Right lobe of liver (tissue), 6 donors: ENCODE measurements at regions not wholly inside any gene's neighbourhood (a gene's known extent, or its start where the extent isn't known, plus 50 kb on each side); places are given as distances from the start of the nearest gene placed in this dataset.

Experiments used
- ATAC-seq, 4 donors: fragments of 200-7000 bp; cut with Tn5 transposase; one replicate each; pipeline ENCODE4 v1.9.1; 2020; ENCODE audit warnings: mild to moderate bottlenecking in 4 of 4, moderate library complexity in 4 of 4
- DNase-seq, 3 donors: peaks; one replicate each; pipeline ENCODE4 v3.0.0-alpha.2; 2020
- H3K27ac ChIP-seq, 3 donors: fragments of 200-600 bp; one replicate each; pipeline ENCODE4 v1.8.0; 2022
- H3K27me3 ChIP-seq, 2 donors: fragments of 200-600 bp; one replicate each; pipeline ENCODE4 v1.8.0; 2022
- H3K36me3 ChIP-seq, 4 donors: fragments of 200-600 bp; sonication (generic) in 1 of 4; one replicate each; pipeline versions ENCODE4 v1.5.1 to v1.8.0; 2017 to 2022; ENCODE audit warnings: control low read depth in 1 of 4
- H3K4me1 ChIP-seq, 4 donors: fragments of 200-600 bp; sonication (generic) in 1 of 4; one replicate each; pipeline versions ENCODE4 v1.5.1 to v1.8.0; 2017 to 2022; ENCODE audit warnings: control low read depth in 1 of 4
- H3K4me3 ChIP-seq, 3 donors: fragments of 200-600 bp; one replicate each; pipeline ENCODE4 v1.8.0; 2022
- H3K9me3 ChIP-seq, 4 donors: fragments of 200-600 bp; sonication (generic) in 1 of 4; one replicate each; pipeline versions ENCODE4 v1.5.1 to v1.8.0; 2017 to 2022; ENCODE audit warnings: control low read depth in 1 of 4
- POLR2A ChIP-seq: fragments of 450-650 bp; IDR thresholded peaks from one replicate; pipeline ENCODE4 v1.6.1; 2017; ENCODE audit warnings: antibody characterized with exemption, mild to moderate bottlenecking
- WGBS: methylation state at CpG from one replicate; pipeline ENCODE4 v1.1.6; 2018; ENCODE audit warnings: low coverage, low lambda C conversion rate; ENCODE audit not compliant: insufficient coverage; ENCODE audit errors: missing lambda C conversion rate; 5-methylcytosine and 5-hydroxymethylcytosine counted together
- intact Hi-C, 2 donors: fragments of 100-400 bp; cut with DNase I; formaldehyde crosslinking; loops; one replicate each; pipeline versions ENCODE4 v1.11.2 to v1.14.1; 2022
- TF ChIP-seq, protein P1 (sequence below), 4 donors: fragments of 200-600 bp in 3 of 4; fragments of 450-650 bp in 1 of 4; IDR thresholded peaks; one replicate each; pipeline versions ENCODE4 v1.5.1 to v1.8.0; 2016 to 2022; ENCODE audit warnings: antibody characterized with exemption in 4 of 4, mild to moderate bottlenecking in 2 of 4
- donor health status: DM: no; HTN: yes; CAD: no.
- donor health status: DM: no; HTN: no; CAD: no.
- donor health status: DM: no; HTN: no; CAD: no.
- donor health status: DM: no; HTN: yes; CAD: no.
- donor health status: DM: no; HTN: yes; CAD: no.

DNA sequence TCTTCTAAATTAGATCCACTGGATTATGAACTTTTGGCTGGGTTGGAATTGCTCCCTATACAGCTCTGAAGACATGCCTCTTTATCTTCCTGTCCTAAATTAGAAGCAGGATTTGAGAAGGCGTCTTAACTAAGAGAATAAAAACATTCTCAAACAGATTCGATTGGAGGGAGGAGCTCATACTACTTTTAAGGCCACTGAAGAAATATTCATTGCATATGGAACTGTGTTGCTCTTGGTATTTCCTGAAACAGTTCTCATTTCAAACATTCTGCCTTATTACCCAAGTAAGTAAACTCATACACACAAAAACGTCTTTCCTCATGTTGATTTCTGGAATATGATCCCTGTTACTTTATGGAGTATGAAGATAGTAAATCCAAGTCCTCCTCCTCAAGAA, 519.7 kb upstream of the CDH4 start:
- Histone ChIP-seq H3K4me3 (no peak overlapping the region), H3K9me3 (no peaks in the 10 kb centered on the region), H3K4me1 (no peaks in the 10 kb centered on the region), H3K27ac (no peak overlapping the region), H3K27me3 (no peaks in the 10 kb centered on the region), H3K36me3 (no peaks in the 10 kb centered on the region)
- no peak for TF ChIP-seq POLR2A
- TF ChIP-seq, protein P1, sequence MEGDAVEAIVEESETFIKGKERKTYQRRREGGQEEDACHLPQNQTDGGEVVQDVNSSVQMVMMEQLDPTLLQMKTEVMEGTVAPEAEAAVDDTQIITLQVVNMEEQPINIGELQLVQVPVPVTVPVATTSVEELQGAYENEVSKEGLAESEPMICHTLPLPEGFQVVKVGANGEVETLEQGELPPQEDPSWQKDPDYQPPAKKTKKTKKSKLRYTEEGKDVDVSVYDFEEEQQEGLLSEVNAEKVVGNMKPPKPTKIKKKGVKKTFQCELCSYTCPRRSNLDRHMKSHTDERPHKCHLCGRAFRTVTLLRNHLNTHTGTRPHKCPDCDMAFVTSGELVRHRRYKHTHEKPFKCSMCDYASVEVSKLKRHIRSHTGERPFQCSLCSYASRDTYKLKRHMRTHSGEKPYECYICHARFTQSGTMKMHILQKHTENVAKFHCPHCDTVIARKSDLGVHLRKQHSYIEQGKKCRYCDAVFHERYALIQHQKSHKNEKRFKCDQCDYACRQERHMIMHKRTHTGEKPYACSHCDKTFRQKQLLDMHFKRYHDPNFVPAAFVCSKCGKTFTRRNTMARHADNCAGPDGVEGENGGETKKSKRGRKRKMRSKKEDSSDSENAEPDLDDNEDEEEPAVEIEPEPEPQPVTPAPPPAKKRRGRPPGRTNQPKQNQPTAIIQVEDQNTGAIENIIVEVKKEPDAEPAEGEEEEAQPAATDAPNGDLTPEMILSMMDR (IDR thresholded peaks at IDR 0.05), result no peak
- WGBS, result 19% methylated on average over 3 of the region's 3 CpGs
- DNase-seq (no peak), ATAC-seq (no peak)
- intact Hi-C loops, result no loop called here

DNA sequence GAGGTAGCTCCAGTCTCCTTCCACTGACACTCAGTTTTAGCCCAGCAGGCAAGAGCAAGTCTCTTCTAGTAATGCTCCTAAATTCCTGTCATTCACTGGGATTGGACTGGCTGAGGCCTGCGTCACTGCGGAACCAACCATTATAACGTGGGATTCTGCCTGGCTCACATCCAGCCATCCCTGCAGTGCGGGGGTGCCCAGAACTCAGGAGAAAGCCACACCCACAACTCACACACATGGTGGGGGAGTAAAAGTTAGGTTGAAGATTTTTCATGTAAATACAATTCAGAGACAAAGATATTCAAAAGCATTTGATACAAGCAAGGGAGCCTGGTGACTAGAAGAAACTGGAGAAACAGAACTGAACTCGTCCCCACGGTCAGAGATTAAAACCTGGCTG, 504.0 kb upstream of the CDH4 start:
- Histone ChIP-seq H3K9me3 (no peaks in the 10 kb centered on the region), H3K27me3 (no peaks in the 10 kb centered on the region), H3K27ac (no peak overlapping the region), H3K4me1 (no peaks in the 10 kb centered on the region), H3K36me3 (no peaks in the 10 kb centered on the region), H3K4me3 (no peak overlapping the region)
- 19% methylated on average over 3 of the region's 6 CpGs for WGBS
- ATAC-seq (no peak), DNase-seq (no peak)
- intact Hi-C loops, result no loop called here
- TF ChIP-seq, protein P1 (IDR thresholded peaks at IDR 0.05), result no peak
- TF ChIP-seq POLR2A, result no peak

DNA sequence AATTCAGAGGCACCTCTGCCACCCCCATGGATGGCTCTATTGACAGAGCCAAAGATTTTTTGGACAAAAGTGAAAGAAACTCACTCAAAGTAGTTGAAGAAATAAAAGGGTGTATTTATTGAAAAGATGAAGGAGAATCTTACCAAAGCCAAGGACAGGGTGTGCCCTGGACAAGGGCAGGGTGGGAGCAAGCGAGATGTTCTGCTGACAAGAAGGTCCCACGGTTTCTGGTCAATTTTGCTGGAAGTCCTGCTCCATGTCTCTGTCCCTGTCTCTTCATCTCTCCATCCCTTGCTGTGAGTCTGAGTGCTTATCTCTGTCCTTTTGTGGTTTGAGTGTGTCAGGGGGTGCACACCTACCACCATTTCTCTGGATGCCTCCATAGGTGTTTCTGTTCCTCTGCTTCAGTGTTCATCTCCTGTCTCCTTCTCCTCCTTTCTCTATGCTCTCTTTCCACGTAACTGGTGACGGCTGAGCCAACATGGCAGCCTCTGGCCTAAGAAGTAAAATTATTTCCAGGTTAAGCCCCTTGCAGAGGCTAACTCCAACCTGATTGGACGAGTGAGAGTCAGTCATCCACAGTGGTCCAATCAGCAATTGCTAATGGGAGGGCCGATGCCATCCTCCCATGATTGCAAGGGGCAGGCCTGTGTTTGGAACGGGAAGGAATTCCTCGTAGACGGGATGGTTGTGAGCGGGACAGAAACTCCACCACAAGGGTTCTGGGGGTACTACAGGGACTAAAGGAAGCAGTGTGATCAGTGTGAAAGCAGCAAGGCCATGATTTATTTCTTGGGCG, 502.1 kb upstream of the CDH4 start:
- Histone ChIP-seq H3K9me3 (no peaks in the 10 kb centered on the region), H3K4me1 (no peaks in the 10 kb centered on the region), H3K27me3 (no peaks in the 10 kb centered on the region), H3K4me3 (no peak overlapping the region), H3K27ac (no peak overlapping the region), H3K36me3 (no peaks in the 10 kb centered on the region)
- DNase-seq, result no peak
- intact Hi-C loops, result no loop called here
- 53% methylated on average over 5 of the region's 11 CpGs for WGBS
- no peak for ATAC-seq
- TF ChIP-seq, protein P1 (IDR thresholded peaks at IDR 0.05), result no peak
- TF ChIP-seq POLR2A, result no peak

DNA sequence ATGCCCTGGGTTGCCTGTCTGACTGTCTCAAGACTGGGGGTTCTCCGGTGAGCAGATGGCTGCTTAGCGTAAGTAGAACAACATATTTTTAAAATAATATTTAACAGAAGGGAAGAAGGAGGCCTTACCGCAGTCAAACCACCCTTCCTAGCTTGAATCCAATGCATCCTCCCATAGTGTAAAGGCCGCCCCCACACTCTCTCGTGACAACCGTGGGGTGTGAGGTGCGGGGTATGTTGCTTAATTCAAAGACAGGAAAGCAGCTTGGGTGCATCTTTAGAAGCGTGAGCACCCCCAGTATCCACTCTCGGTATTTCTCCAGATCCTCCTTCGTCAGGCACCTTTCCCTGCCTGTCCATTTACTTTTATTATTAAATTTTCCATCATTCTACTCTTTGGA, 501.2 kb upstream of the CDH4 start:
- H3K9me3 ChIP-seq, result no peaks in the 10 kb centered on the region
- TF ChIP-seq, protein P1 (IDR thresholded peaks at IDR 0.05), result no peak
- no peak for TF ChIP-seq POLR2A
- no peaks in the 10 kb centered on the region for H3K36me3 ChIP-seq
- H3K27me3 ChIP-seq, result no peaks in the 10 kb centered on the region
- H3K4me1 ChIP-seq, result no peaks in the 10 kb centered on the region
- no peak overlapping the region for H3K4me3 ChIP-seq
- no peak for DNase-seq
- no peak for ATAC-seq
- H3K27ac ChIP-seq, result no peak overlapping the region
- WGBS, result 52% methylated on average over 10 of the region's 10 CpGs
- intact Hi-C loops, result no loop called here
